Vagina (tissue), 2 donors: ENCODE measurements at regions not wholly inside any gene's neighbourhood (a gene's known extent, or its start where the extent isn't known, plus 50 kb on each side); places are given as distances from the start of the nearest gene placed in this dataset.

Source experiments
- DNase-seq, 2 donors: peaks; one replicate each; pipeline ENCODE4 v3.0.0-alpha.2; 2017; ENCODE audit errors: extremely low spot score in 2 of 2
- H3K27ac ChIP-seq: fragments of 200-600 bp; sonication (generic); one replicate; pipeline ENCODE4 v1.5.1; 2019
- H3K27me3 ChIP-seq: fragments of 200-600 bp; sonication (generic); one replicate; pipeline ENCODE4 v1.5.1; 2019
- H3K36me3 ChIP-seq, 2 donors: fragments of 200-600 bp; sonication (generic); one replicate each; pipeline ENCODE4 v1.5.1; 2017 to 2019
- H3K4me1 ChIP-seq: fragments of 200-600 bp; sonication (generic); one replicate; pipeline ENCODE4 v1.5.1; 2019
- H3K4me3 ChIP-seq, 2 donors: fragments of 200-600 bp; sonication (generic); 1 replicate in 1 of 2; 2 replicates in 1 of 2; pipeline ENCODE4 v1.5.1; 2016 to 2019
- H3K9me3 ChIP-seq: fragments of 200-600 bp; sonication (generic); one replicate; pipeline ENCODE4 v1.5.1; 2019
- CTCF ChIP-seq, 3 experiments: fragments of 450-650 bp in 2 of 3; fragments of 200-600 bp in 1 of 3; sonication (generic) in 1 of 3; IDR thresholded peaks; one replicate each; pipeline ENCODE4 v1.5.1; 2017 to 2019; ENCODE audit warnings: antibody characterized with exemption in 3 of 3, mild to moderate bottlenecking in 2 of 3, moderate library complexity in 2 of 3
- POLR2A ChIP-seq, 2 donors: fragments of 450-650 bp; IDR thresholded peaks; one replicate each; pipeline ENCODE4 v1.6.1; 2017; ENCODE audit warnings: antibody characterized with exemption in 2 of 2, mild to moderate bottlenecking in 2 of 2, moderate library complexity in 2 of 2
- POLR2AphosphoS5 ChIP-seq, 2 donors: sonication (generic); formaldehyde crosslinking; IDR thresholded peaks; one replicate each; pipeline ENCODE4 v1.9.0; 2017; ENCODE audit warnings: antibody characterized with exemption in 2 of 2, mild to moderate bottlenecking in 2 of 2, low read depth in 1 of 2; ENCODE audit not compliant: insufficient read depth in 1 of 2
- intact Hi-C: fragments of 100-400 bp; cut with DNase I; formaldehyde crosslinking; loops from one replicate; pipeline ENCODE4 v1.15.1; 2023

DNA sequence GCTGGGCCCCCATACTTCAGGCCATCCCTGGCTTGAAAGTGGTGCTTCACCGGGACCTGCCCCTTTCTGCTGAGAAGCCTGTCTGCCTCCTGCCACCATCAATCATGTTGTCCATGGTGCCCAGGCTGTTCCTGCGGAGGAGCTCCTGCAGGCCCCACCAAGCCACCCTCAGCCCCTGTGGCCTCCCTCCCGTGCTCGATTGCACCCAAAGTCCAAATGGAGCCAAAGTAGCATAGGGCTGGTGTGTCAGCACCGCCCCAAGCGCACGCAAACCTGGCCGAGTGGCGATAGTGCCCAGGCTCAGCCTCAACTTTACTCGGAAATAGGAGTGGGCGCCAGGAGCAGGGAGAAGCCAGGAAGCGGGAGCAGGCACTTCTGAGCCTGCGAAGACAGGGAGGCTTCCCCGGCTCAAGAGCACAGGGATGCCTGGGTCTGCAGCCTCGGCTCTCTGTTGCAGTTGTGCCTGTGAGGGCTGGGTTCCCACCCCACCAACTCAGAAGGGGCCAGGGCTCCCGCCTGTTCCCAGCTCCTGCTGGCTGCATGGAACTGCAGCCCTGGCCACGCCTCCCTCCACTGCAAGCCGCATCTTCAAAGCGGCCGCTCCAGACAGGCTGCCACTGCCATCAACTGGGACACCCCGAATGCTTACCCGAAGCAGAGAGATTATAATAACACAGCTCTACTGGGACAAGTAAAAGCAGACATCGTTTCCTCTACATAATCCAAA lies 203.0 kb downstream of the ARRDC4 start:
- no peak for DNase-seq
- TF ChIP-seq CTCF (IDR thresholded peaks at IDR 0.05) (no peak), POLR2A (IDR thresholded peaks at IDR 0.05) (no peak), POLR2AphosphoS5 (IDR thresholded peaks at IDR 0.05; ENCODE audit: insufficient read depth in 1 of 2, low read depth in 1 of 2) (no peak)
- Histone ChIP-seq H3K9me3 (no peaks in the 10 kb centered on the region), H3K27me3 (no peaks in the 10 kb centered on the region), H3K4me1 (no peaks in the 10 kb centered on the region), H3K4me3 (no peak overlapping the region), H3K36me3 (no peaks in the 10 kb centered on the region), H3K27ac (no peak overlapping the region)
- intact Hi-C loops: no loop called here

- TF ChIP-seq POLR2A (IDR thresholded peaks at IDR 0.05) (no peak), CTCF (IDR thresholded peaks at IDR 0.05) (no peak), POLR2AphosphoS5 (IDR thresholded peaks at IDR 0.05; ENCODE audit: insufficient read depth in 1 of 2, low read depth in 1 of 2) (no peak)
- intact Hi-C loops: no loop called here
- H3K27ac ChIP-seq: no peak overlapping the region
Measured at GRCh38 chr15:98164571-98164970, 204.1 kb downstream of the ARRDC4 start.

GRCh38 chr15:98164986-98165385 lies 204.5 kb downstream of the ARRDC4 start:
- TF ChIP-seq POLR2A (IDR thresholded peaks at IDR 0.05) (no peak), POLR2AphosphoS5 (IDR thresholded peaks at IDR 0.05; ENCODE audit: insufficient read depth in 1 of 2, low read depth in 1 of 2) (no peak), CTCF (IDR thresholded peaks at IDR 0.05) (no peak)
- intact Hi-C loops: no loop called here

More at GRCh38 chr15:98164571-98164970, 204.1 kb downstream of the ARRDC4 start:
- no peaks in the 10 kb centered on the region for H3K36me3 ChIP-seq
- no peak for DNase-seq
- H3K4me3 ChIP-seq: no peak overlapping the region
- no peaks in the 10 kb centered on the region for H3K9me3 ChIP-seq
- H3K4me1 ChIP-seq: no peaks in the 10 kb centered on the region
- H3K27me3 ChIP-seq: no peaks in the 10 kb centered on the region

GRCh38 chr15:98167722-98168268 lies 207.3 kb downstream of the ARRDC4 start:
- DNase-seq: no peak
- Histone ChIP-seq H3K27ac (no peak overlapping the region), H3K36me3 (no peaks in the 10 kb centered on the region), H3K4me3 (no peak overlapping the region), H3K9me3 (no peaks in the 10 kb centered on the region), H3K27me3 (no peaks in the 10 kb centered on the region), H3K4me1 (no peaks in the 10 kb centered on the region)
- intact Hi-C loops: no loop called here
- TF ChIP-seq POLR2A (IDR thresholded peaks at IDR 0.05): no peak
- no peak for TF ChIP-seq CTCF (IDR thresholded peaks at IDR 0.05)
- no peak for TF ChIP-seq POLR2AphosphoS5 (IDR thresholded peaks at IDR 0.05; ENCODE audit: insufficient read depth in 1 of 2, low read depth in 1 of 2)

More at GRCh38 chr15:98164986-98165385, 204.5 kb downstream of the ARRDC4 start:
- Histone ChIP-seq H3K9me3 (no peaks in the 10 kb centered on the region), H3K4me1 (no peaks in the 10 kb centered on the region), H3K27ac (no peak overlapping the region), H3K4me3 (no peak overlapping the region), H3K36me3 (no peaks in the 10 kb centered on the region), H3K27me3 (no peaks in the 10 kb centered on the region)
- no peak for DNase-seq

DNA sequence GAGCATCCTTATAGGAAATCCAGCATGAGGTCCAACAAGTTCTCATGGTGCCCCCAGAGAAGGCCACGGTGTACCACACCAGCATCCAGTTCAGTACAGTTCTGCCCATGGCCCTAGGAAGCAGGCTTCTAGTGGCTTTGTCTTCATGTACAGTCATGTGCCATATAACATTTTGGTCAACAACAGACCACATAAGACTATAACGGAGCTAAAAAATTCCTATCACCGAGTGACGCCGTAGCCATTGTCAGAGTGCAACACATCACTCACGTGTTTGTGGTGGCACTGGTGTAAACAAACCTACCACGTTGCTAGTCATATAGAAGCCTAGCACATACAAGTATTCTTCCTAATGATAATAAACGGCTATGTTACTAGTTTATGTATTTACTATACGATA lies 209.0 kb downstream of the ARRDC4 start:
- DNase-seq: no peak
- TF ChIP-seq POLR2A (IDR thresholded peaks at IDR 0.05) (no peak), CTCF (IDR thresholded peaks at IDR 0.05) (no peak), POLR2AphosphoS5 (IDR thresholded peaks at IDR 0.05; ENCODE audit: insufficient read depth in 1 of 2, low read depth in 1 of 2) (no peak)
- no peak overlapping the region for H3K27ac ChIP-seq
- no peaks in the 10 kb centered on the region for H3K27me3 ChIP-seq
- H3K4me3 ChIP-seq: no peak overlapping the region
- H3K36me3 ChIP-seq: no peaks in the 10 kb centered on the region
- intact Hi-C loops: no loop called here
- no peaks in the 10 kb centered on the region for H3K9me3 ChIP-seq
- H3K4me1 ChIP-seq: no peaks in the 10 kb centered on the region
